ENCODE measurements at regions not wholly inside any gene's neighbourhood (a gene's known extent, or its start where the extent isn't known, plus 50 kb on each side); places are given as distances from the start of the nearest gene placed in this dataset.
A peak's percentile ranks its signal among the peaks of the same experiment; 100 is the strongest.
"Not testable (repeated sequence)": the region's sequence is repeated elsewhere in the genome, so short reads cannot be mapped to it uniquely, and the experiment has no call there.

DNA sequence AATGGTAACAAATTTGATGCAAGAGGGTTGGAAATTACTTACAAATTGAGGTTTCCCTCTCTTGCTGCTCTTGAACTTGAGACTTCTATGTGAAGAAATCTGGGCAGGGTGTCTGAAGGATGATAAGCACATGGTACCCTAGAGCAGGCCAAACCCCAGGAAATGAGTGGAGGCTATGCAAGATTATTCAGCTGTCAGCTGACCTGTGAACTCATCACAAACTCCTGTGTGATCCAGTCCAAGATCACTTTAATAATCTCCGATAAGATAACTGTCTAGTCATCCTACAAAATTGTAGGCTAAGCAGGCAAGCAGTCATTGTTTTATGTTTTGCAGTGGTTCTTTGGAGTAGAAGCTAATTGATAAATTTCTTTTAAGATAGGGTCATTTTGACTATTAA is 213.1 kb downstream of the BTBD3 start:
- DNase-seq, result no peak

DNA sequence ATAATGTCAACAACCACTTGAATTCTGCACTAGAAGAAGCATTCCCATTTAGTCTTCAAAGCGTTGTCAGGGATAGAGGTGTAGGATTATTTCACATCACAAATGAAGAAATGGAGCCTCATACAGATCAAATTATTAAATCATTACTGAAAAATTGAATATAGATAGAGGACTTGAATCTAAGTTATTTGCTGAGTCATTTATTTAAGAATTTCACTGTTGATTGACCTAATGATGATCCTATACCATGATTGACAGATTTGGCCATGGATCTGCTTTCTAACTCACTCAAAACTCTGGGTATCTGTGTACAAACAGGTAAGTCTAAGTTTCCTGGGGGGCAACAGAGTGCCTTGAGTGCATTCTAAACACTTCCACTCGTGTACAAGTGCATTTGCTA is 215.9 kb downstream of the BTBD3 start:
- DNase-seq, result no peak

DNA sequence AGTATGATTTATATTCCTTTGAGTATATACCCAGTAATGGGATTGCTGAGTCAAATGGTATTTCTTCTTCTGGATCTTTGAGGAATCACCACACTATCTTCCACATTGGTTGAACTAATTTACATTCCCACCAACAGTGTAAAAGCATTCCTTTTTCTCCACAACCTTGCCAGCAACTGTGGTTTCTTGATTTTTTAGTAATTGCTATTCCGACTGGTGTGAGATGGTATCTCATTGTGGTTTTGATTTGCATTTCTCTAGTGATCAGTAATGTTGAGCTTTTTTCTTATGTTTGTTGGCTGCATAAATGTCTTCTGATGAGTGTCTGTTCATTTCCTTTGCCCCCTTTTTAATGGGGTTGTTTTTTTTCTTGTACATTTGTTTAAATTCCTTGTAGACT is 228.3 kb downstream of the BTBD3 start:
- DNase-seq, result not testable (repeated sequence)

DNA sequence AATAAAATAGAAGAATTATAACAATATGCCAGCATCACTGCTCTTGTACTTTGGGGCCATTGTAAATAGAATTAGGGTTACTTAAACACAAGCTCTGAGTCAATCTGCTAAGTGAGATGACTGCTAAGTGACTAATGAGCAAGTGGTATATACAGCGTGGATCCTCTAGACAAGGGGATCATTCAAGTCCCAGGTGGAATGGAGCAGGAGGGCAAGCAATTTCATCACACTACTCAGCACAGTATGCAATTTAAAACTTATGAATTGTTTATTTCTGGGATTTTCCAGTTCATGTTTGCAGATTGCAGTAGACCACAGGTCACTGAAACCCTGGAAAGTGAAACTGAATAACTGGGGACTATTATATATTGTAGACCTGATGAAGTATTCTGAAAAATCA is 235.3 kb downstream of the BTBD3 start:
- DNase-seq, result no peak

DNA sequence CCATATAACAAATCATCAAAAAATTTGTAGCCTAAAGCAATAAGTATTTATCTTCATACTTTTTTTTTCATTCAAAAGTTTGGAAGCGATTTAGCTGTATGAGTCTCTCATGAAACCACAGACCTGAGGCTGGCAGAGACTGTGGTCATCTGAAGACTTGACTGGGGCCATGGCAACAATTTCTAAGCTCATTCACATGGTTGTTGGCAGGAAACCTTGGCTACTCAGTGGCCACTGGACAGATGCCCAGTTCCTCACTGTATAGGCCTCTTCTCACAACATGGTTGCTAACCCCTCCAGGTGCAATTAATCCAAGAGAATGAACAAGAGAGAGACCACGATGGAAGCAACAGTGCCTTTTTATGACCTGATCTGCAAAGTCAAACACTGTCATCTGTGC is 235.9 kb downstream of the BTBD3 start:
- peak; percentile 16 for DNase-seq

DNA sequence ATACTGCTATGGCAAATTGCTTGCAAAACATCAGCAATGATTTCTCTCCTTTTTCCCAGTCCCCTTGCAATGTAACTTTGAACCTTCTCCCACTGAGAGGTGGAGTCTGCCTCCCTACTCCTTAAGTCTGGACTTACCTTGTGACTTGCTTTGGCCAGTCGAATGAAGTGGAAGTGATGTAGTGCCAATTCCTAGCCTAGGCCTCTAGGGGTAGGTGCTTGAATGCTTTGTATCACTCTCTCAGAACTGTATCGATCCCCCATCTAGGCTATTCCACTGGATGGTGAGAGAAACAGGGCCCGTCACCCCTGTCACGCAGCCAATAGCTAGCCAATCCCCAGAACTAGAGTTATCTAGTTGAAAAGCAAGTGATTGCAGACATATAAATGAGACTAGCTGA is 238.6 kb downstream of the BTBD3 start:
- no peak for DNase-seq

DNA sequence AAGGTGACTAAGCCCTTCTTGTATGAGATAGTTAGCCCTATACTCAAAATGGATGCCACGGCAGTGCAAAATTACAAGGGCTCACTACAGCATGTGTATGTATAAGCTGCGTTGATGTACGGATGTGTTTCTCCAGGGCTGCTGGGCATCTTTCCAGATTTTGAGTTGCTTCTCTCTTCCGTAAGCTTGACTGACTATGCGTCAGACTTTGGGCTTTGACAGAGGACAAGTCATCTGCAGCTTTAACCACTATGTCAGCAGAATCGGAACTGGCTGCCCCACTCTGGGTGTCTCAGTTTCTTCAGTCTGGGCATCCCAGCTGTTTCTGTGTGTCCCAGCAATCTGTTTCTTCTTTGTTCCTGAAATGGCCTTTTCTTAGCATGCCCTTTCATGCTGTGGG is 241.6 kb downstream of the BTBD3 start:
- no peak for DNase-seq

DNA sequence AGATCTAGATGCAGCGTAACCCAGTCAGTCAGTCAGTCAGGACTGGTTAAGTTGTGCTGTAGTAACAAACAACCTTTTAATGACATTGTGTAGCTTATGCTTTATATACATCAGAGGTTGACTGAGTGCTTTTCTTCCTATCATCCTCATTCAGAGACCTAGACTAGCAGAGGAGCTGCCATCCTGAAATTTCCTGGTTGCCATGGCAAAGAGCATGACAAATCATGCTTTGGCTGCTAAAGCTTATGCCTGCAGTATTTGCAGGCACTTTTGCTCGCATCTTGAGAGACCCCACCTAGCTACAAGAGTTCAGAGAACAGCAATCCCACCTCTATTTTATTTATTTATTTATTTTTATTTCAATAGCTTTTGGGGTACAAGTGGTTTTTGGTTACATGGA is 244.0 kb downstream of the BTBD3 start:
- DNase-seq, result no peak

DNA sequence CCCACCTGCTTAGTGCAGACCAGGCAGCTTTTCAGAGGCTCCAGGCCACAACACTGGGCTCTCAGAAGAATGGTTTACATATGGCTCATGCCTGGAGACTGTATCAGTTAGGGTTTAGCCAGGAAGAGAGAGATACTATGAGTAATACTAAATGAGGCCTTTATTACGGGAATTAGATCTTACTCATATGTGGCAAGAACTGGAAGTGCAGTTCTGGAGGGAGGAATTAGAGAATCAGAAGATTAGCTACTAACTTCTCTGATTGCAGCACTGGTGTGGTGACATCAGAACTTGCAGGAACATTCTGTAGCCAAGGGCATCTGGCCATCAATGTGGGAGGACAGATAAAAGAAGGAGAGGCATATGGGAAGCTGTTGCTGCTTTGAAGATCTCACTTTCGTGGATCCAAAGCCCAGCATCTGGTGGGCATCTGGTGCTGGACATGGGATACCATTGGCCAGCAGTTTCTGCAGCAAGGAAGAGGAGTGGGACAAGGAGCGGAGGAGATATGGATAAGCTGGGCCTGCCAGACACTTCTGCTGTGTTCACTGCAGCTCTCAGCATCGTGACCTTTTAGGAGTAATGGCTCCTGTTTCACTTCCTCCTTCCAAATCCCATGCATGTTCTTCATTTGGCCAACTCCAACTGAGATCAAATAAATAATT is 248.5 kb downstream of the BTBD3 start:
- DNase-seq, result no peak

DNA sequence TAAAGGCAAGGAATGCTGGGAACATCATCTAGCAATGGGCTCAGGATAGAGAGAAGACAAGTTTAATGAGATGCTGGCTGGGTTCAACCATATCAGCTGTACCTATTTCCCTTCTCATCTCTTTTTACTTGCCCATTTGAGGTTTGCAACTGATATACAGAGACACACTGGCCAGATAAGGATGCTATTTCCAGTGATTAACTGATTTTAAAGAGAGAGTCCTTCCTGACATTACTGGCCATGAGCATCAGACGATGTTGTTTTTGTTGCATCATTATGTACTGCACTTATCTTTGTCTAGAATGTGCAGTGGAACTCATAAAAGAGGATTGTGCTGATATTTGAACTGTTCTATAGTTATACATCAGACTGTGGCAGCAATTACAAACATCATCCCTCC is 252.7 kb downstream of the BTBD3 start:
- DNase-seq, result no peak

DNA sequence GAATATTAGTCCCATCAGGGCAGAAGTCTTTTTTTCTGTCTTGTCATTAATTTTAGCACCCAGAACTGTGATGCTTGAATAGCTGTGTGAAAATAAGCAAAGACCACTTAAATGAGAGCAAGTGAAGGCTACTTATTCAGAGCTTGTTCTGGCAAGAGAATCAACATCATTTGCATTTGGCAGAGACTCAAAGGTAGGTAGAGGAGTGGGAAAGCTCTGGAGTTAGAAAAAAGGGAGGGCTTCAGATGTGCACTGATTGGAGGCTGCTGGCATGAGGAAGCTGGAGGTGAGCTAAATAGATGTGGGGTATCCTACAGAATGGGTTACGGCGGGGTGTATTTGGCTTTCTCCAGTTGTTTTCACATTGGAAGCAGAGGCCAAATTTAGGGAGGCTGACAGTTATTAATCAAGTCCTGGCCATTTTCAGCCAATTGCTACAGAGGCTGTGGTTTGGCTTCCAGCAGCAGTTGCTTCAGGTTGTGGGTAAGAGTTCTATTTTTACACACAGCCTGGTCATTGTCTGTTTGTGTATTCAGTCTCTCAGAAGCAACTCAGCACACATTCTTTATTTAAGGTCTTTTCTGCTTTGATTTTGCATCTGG is 254.3 kb downstream of the BTBD3 start:
- DNase-seq, result peak; percentile 86

DNA sequence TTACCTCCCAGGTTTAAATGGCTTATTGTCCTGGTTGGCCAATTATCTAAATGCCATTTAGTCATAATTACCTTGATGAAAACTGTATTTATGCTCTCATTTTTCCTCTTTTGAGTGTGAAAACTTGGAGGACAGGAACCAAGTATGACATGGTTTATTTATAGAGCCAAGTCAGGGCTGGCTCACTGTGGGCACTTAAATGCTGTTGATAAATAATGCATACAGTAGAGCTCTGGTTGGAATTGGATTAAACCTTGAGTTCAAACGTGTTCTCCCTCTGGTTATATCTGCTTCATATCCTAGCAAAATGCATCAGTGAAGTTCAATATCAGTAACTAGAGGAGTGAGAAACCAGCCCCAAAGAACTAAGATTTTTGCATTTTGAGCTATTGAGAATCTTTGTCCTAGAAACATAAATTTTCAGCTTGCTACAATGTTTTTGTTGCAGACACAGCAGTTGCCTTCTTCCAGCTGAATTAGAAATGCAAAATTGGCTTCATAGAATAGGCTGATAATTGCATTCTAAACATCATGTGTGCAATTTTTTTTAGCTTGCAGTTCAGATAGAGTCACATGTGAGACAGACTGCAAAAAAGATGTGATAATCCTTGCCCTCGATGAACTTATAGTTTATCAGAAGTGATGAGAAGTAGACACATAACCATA is 255.8 kb downstream of the BTBD3 start:
- DNase-seq, result peak; percentile 80

DNA sequence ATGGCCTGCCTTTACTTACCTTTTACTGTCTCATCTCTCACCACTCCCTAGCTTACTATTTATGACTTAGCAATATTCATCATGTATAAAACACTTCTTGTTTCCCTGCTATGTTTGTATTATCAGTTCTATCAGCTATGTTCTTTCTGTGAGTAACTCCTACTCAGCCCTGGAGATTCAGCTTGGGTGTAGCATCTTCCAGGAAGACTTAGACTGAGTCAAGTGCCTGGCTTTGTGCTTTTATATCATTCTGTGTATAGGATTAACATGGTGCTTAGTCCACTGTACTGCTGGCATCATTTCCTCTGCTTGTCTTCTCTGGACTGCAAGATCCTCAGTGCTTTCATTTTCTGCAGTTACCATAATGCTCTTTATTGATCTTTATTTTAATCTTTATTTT is 257.8 kb downstream of the BTBD3 start:
- DNase-seq, result no peak

DNA sequence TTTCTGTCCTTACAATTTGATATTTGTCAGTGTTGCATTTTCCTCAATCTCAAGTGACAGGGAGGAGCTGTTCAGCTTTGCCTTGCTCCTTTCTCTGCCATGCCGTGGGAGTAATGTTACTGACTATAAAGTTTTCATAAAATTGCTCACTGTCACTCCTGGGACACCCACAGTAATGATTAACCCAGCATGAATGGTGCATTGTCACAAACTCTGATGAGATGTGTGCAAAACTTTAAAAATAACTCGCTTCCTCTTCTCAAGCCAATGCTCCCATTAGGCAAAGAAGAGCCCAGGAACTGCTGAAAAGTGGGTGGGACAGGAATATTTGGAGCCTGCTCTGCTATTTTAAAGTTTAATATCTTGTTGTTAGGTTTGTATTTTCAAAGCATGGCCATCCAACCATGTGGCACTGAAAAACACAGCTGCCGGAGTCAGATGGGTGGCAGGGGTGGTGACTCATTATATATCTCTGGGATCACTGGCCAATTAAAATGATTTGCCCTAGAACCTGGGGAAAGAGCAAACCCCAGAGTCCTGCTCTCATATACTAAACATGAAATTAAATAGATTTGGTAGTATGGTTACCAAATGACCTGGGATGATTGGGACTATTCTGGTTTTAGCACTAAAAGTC is 260.1 kb downstream of the BTBD3 start:
- no peak for DNase-seq

DNA sequence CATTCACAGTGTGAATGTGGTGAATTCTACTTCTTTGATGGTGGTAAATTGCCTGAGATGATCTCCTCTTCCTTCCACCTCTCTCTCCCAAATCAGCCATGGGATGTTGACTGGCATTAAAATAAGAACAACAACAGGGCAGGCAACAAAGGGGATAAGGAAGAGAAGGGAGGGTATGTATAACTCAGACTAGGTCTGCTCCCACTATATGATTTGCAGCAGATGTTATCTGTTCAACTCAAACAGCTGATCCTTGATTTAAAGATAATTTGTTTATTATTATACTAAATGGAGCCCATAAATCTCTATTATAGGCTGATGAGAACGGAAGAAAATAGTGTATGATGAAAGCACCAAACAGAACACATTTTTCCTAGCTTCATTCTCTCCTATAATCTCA is 262.0 kb downstream of the BTBD3 start:
- DNase-seq, result peak; percentile 35

DNA sequence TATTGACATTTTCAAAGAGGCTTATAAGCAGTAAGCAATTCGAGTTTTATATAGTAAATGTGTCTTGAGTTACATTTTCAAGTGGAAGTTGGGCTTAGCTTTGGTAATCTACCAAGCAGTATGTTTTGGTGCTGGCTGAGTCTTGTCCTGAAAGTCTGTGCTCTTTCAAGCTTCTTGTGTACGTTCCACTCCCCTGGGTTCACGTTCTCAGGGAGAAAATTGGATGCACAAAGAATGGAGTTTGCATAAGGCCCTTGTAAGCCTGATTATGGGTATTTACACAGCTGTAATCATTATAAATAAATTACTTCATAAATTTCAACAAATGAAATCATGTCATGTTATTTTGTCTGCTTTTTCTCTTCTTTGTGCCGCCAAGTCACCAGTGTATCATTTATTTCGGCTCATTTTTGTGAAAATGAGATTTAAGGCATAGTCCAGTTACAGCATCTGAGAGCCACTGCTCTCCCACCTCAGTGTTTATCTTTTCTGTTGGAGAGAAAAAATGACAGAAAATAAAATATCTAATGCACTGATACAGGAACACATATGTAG is 262.5 kb downstream of the BTBD3 start:
- peak; percentile 67 for DNase-seq

DNA sequence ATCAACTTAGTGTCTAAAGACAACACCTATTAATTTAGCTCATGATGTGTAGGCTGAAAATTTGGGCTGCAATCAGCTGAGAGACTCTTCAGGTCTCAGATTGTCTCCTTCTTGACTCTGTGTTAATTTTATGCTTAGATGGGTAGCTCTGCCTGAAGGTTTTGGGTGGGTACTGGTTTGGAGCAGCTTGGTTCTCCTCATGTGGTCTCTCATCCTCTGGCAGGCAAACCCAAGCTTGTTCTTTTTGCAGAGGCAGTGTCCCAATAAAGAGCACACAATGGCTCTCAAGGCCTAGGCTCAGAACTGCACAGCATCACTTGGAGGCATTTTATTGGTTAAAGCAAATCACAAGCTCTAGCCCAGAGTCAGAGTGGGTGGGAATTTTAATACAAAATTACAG is 280.6 kb downstream of the BTBD3 start:
- no peak for DNase-seq

DNA sequence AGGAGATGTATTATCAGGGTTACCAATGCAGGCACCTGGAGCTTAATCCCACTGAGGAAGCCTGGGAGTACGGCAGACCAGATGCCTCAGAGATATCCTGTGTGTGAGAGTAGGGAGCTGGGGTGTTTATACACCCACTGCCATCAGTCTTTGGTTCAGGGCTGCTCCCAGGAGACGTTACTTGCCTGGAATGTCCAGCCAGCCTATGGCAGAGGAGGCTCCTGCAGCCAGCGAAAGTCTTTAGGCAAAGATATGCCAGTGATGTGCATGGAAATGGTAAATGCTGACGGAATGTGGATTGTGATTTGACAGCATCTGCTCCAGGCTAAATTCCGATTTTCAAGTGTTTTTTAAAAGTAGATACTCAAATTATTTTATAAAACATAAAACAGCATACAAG is 282.0 kb downstream of the BTBD3 start:
- no peak for DNase-seq

DNA sequence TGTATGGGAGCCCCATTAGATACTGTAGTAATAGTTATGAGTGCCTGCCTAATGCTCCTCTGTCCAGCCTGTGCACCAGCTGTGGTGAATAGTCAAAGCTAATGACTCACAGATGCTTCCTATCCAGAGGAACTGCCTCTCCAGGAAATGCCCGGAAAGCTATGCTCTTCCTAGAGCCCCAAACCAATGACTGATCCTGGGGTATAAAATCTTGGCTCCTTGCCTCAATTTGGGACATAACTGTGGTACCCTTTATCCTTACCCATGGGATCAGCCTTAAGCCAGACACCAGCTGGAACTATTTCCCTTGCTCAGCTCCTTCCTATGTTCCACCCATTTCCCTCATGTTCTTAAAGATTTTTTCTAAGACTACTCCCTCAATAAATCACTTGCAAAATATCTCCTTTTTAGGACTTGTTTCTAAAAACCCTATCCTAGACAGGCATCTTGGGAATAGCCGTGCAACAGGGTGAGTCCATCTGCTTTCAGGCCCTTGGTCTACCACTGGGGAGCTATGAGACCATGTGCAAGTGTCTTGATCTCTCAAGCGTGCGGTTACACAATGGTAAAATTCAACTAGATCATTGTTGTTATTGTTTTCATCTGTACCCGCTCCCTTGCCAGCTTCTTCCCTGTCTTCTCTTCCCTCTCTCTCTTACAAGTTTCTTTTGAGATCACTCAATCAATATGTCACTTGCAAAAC is 283.7 kb downstream of the BTBD3 start:
- DNase-seq, result no peak

DNA sequence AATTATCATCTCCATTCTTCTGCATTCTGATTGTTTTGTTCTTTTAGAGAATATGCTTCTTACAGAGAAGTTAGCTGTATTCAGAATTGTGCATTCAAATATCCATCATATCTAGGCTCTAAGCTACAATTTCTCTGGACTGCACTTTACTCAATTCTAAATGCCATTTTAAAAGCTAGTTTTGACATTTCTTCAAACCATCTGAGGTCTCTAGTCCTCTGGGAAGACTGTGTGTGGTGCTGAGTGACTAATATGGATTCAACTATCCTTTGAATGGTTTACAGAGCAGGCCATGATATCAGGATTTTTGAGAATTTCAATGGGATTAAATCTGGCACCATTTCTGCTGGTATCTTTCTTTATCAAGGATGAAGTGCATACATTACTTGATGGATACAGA is 285.7 kb downstream of the BTBD3 start:
- DNase-seq, result no peak

DNA sequence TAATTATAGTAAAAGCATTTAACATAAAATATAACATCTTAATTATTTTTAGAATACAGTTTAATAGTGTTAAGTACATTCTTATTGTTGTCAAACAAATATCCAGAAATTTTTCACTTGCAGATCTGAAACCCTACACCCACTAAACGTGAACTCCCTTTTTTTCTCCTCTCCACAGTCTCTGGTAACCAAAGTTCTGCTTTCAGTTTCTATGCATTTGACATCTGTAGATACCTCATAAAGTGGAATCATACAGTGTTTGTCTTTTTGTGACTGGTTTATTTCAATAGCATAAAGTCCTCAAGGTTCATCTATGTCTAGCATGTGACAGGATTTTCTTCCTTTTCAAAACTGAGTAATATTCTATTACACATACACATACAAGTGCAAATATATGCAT is 286.3 kb downstream of the BTBD3 start:
- no peak for DNase-seq

DNA sequence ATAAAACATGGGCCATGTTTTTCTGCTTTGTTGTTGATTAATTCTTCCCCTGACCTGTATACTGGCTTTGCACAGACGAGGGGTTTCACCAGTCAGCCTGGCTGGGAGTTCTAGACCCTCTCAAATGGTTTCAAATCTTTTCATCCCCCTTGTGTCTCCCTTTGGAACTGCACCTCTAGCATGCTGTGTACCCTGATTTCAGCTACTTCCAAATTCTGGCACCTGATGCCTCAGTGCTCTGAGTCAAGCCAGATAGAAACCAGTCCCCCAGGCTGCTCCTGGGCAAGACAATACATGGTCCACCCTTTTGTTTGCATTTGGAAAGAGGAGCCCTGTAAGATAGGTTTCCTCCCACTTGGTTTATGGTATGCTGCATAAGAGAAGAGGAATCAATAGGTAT is 290.2 kb downstream of the BTBD3 start:
- no peak for DNase-seq

DNA sequence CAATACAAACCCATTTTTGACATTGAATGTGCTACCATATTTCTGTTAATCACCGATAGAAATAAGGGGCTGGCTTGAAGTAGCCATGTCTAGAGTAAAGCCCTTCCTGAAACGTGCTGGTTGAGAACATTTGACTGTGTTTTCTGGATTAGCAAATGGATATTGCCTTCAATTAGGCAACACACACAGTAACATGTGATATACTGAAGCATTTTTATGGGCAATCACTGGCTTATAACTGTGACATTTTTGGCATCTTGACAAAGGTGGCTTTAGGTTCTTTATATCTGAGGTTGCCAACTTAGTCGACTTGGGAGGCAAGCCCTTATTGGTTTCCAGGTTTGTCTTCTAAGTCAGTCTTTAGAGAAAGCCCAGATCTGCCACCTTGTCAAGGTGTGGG is 292.9 kb downstream of the BTBD3 start:
- DNase-seq, result no peak

All from NCI-H1105 (cell line).